ENCODE measurements at regions not wholly inside any gene's neighbourhood (a gene's known extent, or its start where the extent isn't known, plus 50 kb on each side); places are given as distances from the start of the nearest gene placed in this dataset.

GRCh38 chr3:107251819-107252218, 125.4 kb upstream of the CCDC54 start:
- Histone ChIP-seq H3K9me3 (no peaks in the 10 kb centered on the region), H3K4me3 (no peak overlapping the region), H3K27ac (replicated peaks in 1 of 4) (no peak overlapping the region), H3K4me1 (no peaks in the 10 kb centered on the region), H3K27me3 (no peaks in the 10 kb centered on the region), H3K36me3 (peaks cover 0 to 38% (median 16%) of the 10 kb centered on the region in 4 donors)
- TF ChIP-seq EP300 (IDR thresholded peaks at IDR 0.05) (no peak), POLR2A (IDR thresholded peaks at IDR 0.05; ENCODE audit: low read depth) (no peak), CTCF (IDR thresholded peaks at IDR 0.05) (no peak), POLR2AphosphoS5 (IDR thresholded peaks at IDR 0.05) (no peak)
- intact Hi-C loops (cut with DNase I) = no loop called here
- WGBS = 83% methylated on average over 5 of the region's 5 CpGs
- no peak for DNase-seq (ENCODE audit: extremely low spot score)

- 0% methylated on average over 1 of the region's 1 CpG for WGBS
- no peak for DNase-seq (ENCODE audit: extremely low spot score)
- Histone ChIP-seq H3K4me3 (no peak overlapping the region), H3K9me3 (no peaks in the 10 kb centered on the region), H3K36me3 (no peaks in the 10 kb centered on the region), H3K27ac (replicated peaks in 1 of 4) (no peak overlapping the region), H3K4me1 (no peaks in the 10 kb centered on the region), H3K27me3 (no peaks in the 10 kb centered on the region)
- intact Hi-C loops (cut with DNase I) = no loop called here
- no peak for TF ChIP-seq POLR2A (IDR thresholded peaks at IDR 0.05; ENCODE audit: low read depth)
- TF ChIP-seq POLR2AphosphoS5 (IDR thresholded peaks at IDR 0.05) = no peak
- TF ChIP-seq EP300 (IDR thresholded peaks at IDR 0.05) = no peak
- TF ChIP-seq CTCF (IDR thresholded peaks at IDR 0.05) = no peak
Measured at GRCh38 chr3:107256963-107257362, 120.3 kb upstream of the CCDC54 start.

GRCh38 chr3:107258300-107258699, 118.9 kb upstream of the CCDC54 start:
- intact Hi-C loops (cut with DNase I) = no loop called here
- WGBS = 56% methylated on average over 1 of the region's 1 CpG
- DNase-seq (ENCODE audit: extremely low spot score) = no peak

GRCh38 chr3:107260207-107260606, 117.0 kb upstream of the CCDC54 start:
- intact Hi-C loops (cut with DNase I) = no loop called here
- 76% methylated on average over 1 of the region's 1 CpG for WGBS
- DNase-seq (ENCODE audit: extremely low spot score) = no peak

More at GRCh38 chr3:107258300-107258699, 118.9 kb upstream of the CCDC54 start:
- H3K4me3 ChIP-seq = no peak overlapping the region
- no peak overlapping the region for H3K27ac ChIP-seq (replicated peaks in 1 of 4)
- no peaks in the 10 kb centered on the region for H3K27me3 ChIP-seq
- no peaks in the 10 kb centered on the region for H3K4me1 ChIP-seq
- no peak for TF ChIP-seq EP300 (IDR thresholded peaks at IDR 0.05)
- TF ChIP-seq POLR2A (IDR thresholded peaks at IDR 0.05; ENCODE audit: low read depth) = no peak
- TF ChIP-seq POLR2AphosphoS5 (IDR thresholded peaks at IDR 0.05) = no peak
- no peak for TF ChIP-seq CTCF (IDR thresholded peaks at IDR 0.05)
- no peaks in the 10 kb centered on the region for H3K36me3 ChIP-seq
- no peaks in the 10 kb centered on the region for H3K9me3 ChIP-seq

More at GRCh38 chr3:107260207-107260606, 117.0 kb upstream of the CCDC54 start:
- TF ChIP-seq POLR2AphosphoS5 (IDR thresholded peaks at IDR 0.05) = no peak
- TF ChIP-seq EP300 (IDR thresholded peaks at IDR 0.05) = no peak
- no peak for TF ChIP-seq CTCF (IDR thresholded peaks at IDR 0.05)
- TF ChIP-seq POLR2A (IDR thresholded peaks at IDR 0.05; ENCODE audit: low read depth) = no peak
- peaks cover 0 to 2% (median 0%) of the 10 kb centered on the region in 4 donors for H3K4me1 ChIP-seq
- H3K4me3 ChIP-seq = no peak overlapping the region
- no peaks in the 10 kb centered on the region for H3K36me3 ChIP-seq
- H3K27me3 ChIP-seq = no peaks in the 10 kb centered on the region
- H3K9me3 ChIP-seq = no peaks in the 10 kb centered on the region
- H3K27ac ChIP-seq (replicated peaks in 1 of 4) = no peak overlapping the region

All from esophagus muscularis mucosa (tissue), 4 donors.